PC-9 (cell line): ENCODE measurements at regions not wholly inside any gene's neighbourhood (a gene's known extent, or its start where the extent isn't known, plus 50 kb on each side); places are given as distances from the start of the nearest gene placed in this dataset.
A peak's percentile ranks its signal among the peaks of the same experiment; 100 is the strongest.

Source experiments
- BruUV-seq: library from RNA; stranded (reverse); fragments of 400-500 nt; replicated peaks from 2 replicates; lab custom pipeline; 2021; lab: Mats Ljungman, UMichigan
- CTCF ChIA-PET: fragments of 300-600 bp; sonication (Branson Sonifier 250); formaldehyde crosslinking; loops from one replicate; lab custom pipeline; 2022; ENCODE audit warnings: antibody characterized with exemption; lab: Charles Lee
- POLR2A ChIA-PET: fragments of 300-600 bp; sonication (Branson Sonifier 250); formaldehyde crosslinking; loops from one replicate; lab custom pipeline; 2022; ENCODE audit warnings: antibody characterized with exemption; ENCODE audit not compliant: unreplicated experiment; lab: Charles Lee
- DNase-seq, 2 experiments: peaks; one replicate each; pipeline versions ENCODE4 v3.0.0 to v3.0.0-alpha.2; 2015 to 2022; ENCODE audit warnings: mixed read lengths in 1 of 2
- H2AFZ ChIP-seq: fragments of 200-600 bp; sonication (generic); 2 replicates; pipeline ENCODE4 v1.8.1; 2017; ENCODE audit warnings: antibody characterized with exemption
- H3F3A ChIP-seq: fragments of 200-600 bp; sonication (generic); 2 replicates; pipeline ENCODE4 v1.8.1; 2017; ENCODE audit warnings: antibody characterized with exemption, mild to moderate bottlenecking, low read depth; ENCODE audit not compliant: insufficient read depth
- H3K27ac ChIP-seq: fragments of 200-600 bp; sonication (generic); 2 replicates; pipeline ENCODE4 v1.6.1; 2016; ENCODE audit warnings: mixed run types
- H3K27me3 ChIP-seq: fragments of 200-600 bp; sonication (generic); 2 replicates; pipeline ENCODE4 v1.6.1; 2016; ENCODE audit warnings: low read depth, mixed run types; ENCODE audit not compliant: insufficient read depth
- H3K36me3 ChIP-seq: fragments of 200-600 bp; sonication (generic); 2 replicates; pipeline ENCODE4 v1.6.1; 2016; ENCODE audit warnings: low read depth, mixed run types
- H3K4me1 ChIP-seq: fragments of 200-600 bp; sonication (generic); replicated peaks from 2 replicates; pipeline ENCODE4 v1.6.1; 2016; ENCODE audit warnings: mixed run types; ENCODE audit not compliant: insufficient read depth
- H3K4me2 ChIP-seq: fragments of 200-600 bp; sonication (generic); 2 replicates; pipeline ENCODE4 v1.6.1; 2017; ENCODE audit warnings: mixed run types
- H3K4me3 ChIP-seq: fragments of 200-600 bp; sonication (generic); 2 replicates; pipeline ENCODE4 v1.6.1; 2016; ENCODE audit warnings: mixed run types
- H3K79me2 ChIP-seq: fragments of 200-600 bp; sonication (generic); 2 replicates; pipeline ENCODE4 v1.6.1; 2017; ENCODE audit warnings: low read depth, mixed run types
- H3K9me2 ChIP-seq: fragments of 200-600 bp; sonication (generic); 2 replicates; pipeline ENCODE4 v1.8.1; 2017; ENCODE audit warnings: mild to moderate bottlenecking; ENCODE audit not compliant: insufficient read depth
- H3K9me3 ChIP-seq: fragments of 200-600 bp; sonication (generic); 2 replicates; pipeline ENCODE4 v1.8.1; 2016; ENCODE audit warnings: low read depth; ENCODE audit not compliant: insufficient read depth
- H4K20me1 ChIP-seq: fragments of 200-600 bp; sonication (generic); 2 replicates; pipeline ENCODE4 v1.8.1; 2017; ENCODE audit not compliant: insufficient read depth
- EZH2 ChIP-seq: fragments of 200-600 bp; sonication (generic); IDR thresholded peaks from 2 replicates; pipeline ENCODE4 v1.8.0; 2017; ENCODE audit warnings: antibody characterized with exemption, low read depth
- intact Hi-C: fragments of 100-400 bp; cut with micrococcal nuclease; formaldehyde crosslinking; loops from one replicate; pipeline ENCODE4 v1.10.0; 2022; ENCODE audit not compliant: unreplicated experiment
- TF ChIP-seq, protein P1 (sequence below): fragments of 200-600 bp; sonication (generic); conservative IDR thresholded peaks from 2 replicates; pipeline ENCODE4 v1.6.1; 2017; ENCODE audit warnings: mixed run types, antibody characterized with exemption, mild to moderate bottlenecking, moderate library complexity

DNA sequence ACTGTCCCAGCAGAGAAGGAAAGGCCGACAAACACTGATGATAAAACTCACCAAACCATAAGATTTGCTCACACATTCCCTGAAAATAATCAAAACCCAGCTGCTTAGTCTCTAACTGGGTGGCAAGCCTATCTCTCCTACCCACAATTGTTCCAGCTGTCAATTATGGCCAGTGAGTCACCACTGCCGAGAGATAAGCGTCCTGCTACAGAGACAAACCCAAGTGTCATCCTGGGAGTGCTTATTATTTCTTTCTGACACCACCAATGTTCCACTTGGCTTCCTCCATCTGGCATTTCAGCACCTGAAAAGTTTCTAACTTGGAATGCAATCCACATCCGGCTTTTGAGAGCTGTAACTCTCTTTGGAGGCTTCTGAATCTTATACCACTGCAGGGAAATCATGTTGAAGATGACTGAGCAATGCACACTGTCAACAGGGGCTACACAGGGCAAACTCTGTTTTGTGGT lies 51.5 kb upstream of the VAV3 start:
- H3K27me3 ChIP-seq, result no peaks in the 10 kb centered on the region
- intact Hi-C loops, result loop anchor here (1.0 to 5.0 kb wide), 2 partner anchors 80 to 101 kb away; no protein-coding TSS in a partner anchor
- H3K27ac ChIP-seq, result no peak overlapping the region
- BruUV-seq, result no TSS peak
- no peak for TF ChIP-seq EZH2
- TF ChIP-seq, protein P1, sequence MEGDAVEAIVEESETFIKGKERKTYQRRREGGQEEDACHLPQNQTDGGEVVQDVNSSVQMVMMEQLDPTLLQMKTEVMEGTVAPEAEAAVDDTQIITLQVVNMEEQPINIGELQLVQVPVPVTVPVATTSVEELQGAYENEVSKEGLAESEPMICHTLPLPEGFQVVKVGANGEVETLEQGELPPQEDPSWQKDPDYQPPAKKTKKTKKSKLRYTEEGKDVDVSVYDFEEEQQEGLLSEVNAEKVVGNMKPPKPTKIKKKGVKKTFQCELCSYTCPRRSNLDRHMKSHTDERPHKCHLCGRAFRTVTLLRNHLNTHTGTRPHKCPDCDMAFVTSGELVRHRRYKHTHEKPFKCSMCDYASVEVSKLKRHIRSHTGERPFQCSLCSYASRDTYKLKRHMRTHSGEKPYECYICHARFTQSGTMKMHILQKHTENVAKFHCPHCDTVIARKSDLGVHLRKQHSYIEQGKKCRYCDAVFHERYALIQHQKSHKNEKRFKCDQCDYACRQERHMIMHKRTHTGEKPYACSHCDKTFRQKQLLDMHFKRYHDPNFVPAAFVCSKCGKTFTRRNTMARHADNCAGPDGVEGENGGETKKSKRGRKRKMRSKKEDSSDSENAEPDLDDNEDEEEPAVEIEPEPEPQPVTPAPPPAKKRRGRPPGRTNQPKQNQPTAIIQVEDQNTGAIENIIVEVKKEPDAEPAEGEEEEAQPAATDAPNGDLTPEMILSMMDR, result no peak
- DNase-seq, result peak; percentile 65 to 85
- no peaks in the 10 kb centered on the region for H4K20me1 ChIP-seq
- H3F3A ChIP-seq, result peaks cover 20% of the 10 kb centered on the region
- ChIA-PET POLR2A (no interaction called here), CTCF (no interaction called here)
- no peaks in the 10 kb centered on the region for H3K79me2 ChIP-seq
- H2AFZ ChIP-seq, result no peak overlapping the region
- H3K4me1 ChIP-seq, result peaks cover 28% of the 10 kb centered on the region
- H3K36me3 ChIP-seq, result no peaks in the 10 kb centered on the region
- no peaks in the 10 kb centered on the region for H3K9me2 ChIP-seq
- no peaks in the 10 kb centered on the region for H3K9me3 ChIP-seq
- peak overlapping the region; percentile 13 for H3K4me2 ChIP-seq
- no peak overlapping the region for H3K4me3 ChIP-seq
